ENCODE measurements at regions not wholly inside any gene's neighbourhood (a gene's known extent, or its start where the extent isn't known, plus 50 kb on each side); places are given as distances from the start of the nearest gene placed in this dataset.

- DNase-seq: no peak
These were observed 414.0 kb upstream of the RBFOX1 start for GRCh38 chr16:6918646-6919045.

GRCh38 chr16:6916946-6917345, 415.7 kb upstream of the RBFOX1 start:
- DNase-seq: no peak

- DNase-seq: no peak
These were observed 419.1 kb upstream of the RBFOX1 start for GRCh38 chr16:6913566-6913965.

DNA sequence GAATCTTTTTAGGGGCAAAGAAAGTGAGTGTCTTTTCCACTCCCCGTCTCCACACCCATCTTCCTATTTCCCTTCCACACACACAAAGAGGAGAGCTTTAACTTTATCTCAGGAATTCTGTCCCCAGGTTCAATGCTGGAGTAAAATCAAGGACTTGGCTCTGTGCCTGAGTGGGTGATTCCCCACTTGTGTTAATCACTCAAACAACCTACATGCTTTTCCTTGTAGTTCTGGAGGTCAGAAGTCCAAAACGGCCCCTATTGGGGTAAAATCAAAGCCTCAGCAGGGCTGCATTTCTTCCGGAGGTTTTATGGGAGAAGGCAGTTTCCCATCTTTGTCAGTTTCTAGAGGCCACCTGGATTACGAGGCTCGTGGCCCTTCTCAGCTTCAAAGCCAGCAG, 422.3 kb upstream of the RBFOX1 start:
- no peak for DNase-seq

DNA sequence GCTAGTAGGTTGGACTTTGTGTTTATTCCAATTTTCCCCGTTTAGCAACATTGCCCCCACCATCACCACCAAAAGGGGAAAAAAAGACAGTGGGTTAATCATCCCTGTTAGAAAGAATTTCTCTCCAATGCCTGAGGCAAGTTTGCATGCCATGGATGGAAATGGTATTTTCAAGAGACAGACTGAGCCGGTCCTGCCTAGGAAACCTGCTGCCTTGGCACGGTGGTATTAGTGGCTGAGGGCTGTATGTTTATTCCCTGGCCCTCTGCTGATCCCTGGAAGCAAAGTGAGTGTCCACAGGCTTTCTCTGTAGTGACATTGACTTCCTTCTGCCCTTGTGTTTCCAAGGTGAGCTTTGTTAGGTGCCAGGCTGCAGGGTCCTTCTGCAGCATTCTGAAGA, 427.0 kb upstream of the RBFOX1 start:
- no peak for DNase-seq

DNA sequence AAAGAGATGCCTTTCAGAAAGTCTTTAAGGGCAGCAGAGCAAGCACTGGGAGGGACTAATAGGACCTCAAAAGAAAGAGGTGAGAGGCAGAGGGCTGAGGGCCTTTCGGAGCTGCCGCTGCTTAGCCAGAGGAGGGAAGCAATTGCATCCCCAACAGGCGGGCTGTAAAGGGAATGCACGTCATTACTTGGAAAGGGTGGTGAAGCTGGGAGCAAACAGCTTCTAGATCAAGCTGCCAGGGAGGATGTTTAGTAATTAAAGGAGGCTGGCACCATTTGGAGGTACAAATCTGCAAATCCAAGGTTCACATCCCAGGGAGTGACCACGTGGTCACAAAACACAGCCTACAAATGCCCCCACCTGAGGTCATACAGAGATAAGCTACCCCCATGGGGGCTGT, 429.0 kb upstream of the RBFOX1 start:
- no peak for DNase-seq

- no peak for DNase-seq
These were observed 433.7 kb upstream of the RBFOX1 start for GRCh38 chr16:6898896-6899295.

GRCh38 chr16:6897876-6898485, 434.7 kb upstream of the RBFOX1 start:
- DNase-seq: no peak

- no peak for DNase-seq
These were observed 439.7 kb upstream of the RBFOX1 start for GRCh38 chr16:6892966-6893365.

DNA sequence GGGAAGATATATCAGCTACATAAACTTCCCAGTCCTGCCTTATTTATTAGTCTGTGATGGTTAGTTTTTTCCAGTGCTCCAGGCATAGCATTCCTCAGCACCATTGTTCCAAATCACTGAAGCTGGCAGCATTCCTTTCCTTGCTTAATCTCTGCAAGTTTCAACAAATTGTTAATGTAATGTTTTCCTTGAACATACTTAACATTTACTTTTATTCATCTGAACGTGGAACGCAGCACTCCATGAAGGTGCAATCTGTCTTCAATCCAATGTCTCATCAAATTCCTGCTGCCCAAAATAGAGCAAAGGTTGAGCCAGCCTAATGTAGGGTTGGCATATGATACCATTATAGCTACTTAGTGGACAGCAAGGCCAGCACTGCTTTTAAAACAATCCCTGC, 441.1 kb upstream of the RBFOX1 start:
- DNase-seq: no peak

GRCh38 chr16:6888531-6888930, 444.1 kb upstream of the RBFOX1 start:
- DNase-seq: no peak

DNA sequence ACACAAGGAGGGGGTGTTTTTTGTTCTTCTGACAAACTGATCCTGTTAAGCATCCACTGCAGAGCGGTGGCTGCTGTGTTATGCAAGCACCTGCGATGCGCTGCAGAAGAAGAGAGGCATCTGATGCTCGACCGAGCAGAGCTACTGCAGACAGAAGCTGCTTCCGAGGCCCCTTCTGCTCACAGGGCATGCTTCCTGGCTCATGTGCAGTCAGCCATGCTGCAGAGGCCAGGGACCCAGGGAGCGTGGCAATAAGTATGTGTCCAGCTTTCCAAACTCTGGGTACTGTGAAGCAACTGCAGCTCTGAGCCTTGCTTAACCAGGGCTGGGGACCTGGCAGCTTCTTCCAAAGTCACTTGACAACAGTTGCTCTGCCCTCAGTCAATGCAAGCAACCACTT, 448.6 kb upstream of the RBFOX1 start:
- DNase-seq: no peak

DNA sequence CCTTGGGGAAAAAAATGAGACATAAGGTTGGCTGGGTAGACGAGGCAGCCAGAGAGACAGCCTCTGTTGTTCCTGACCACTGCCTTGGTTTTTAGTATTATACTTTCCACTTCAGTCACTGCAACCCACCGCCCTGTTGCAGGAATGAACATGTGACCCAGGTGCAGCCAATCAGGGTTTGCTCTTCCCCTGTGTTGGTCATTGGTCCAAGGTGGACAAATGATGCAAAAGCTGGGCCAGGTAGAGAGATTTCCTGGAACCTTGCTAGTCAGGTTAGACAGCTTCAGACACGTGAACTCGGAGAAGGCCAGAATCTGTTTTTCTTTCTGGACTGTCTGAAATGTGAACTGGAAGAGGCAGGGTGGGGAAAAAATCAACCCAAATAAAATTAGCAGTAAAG, 452.4 kb upstream of the RBFOX1 start:
- DNase-seq: no peak

- no peak for DNase-seq
These were observed 468.0 kb upstream of the RBFOX1 start for GRCh38 chr16:6864671-6865070.

- no peak for DNase-seq
These were observed 468.4 kb upstream of the RBFOX1 start for GRCh38 chr16:6864244-6864643.

DNA sequence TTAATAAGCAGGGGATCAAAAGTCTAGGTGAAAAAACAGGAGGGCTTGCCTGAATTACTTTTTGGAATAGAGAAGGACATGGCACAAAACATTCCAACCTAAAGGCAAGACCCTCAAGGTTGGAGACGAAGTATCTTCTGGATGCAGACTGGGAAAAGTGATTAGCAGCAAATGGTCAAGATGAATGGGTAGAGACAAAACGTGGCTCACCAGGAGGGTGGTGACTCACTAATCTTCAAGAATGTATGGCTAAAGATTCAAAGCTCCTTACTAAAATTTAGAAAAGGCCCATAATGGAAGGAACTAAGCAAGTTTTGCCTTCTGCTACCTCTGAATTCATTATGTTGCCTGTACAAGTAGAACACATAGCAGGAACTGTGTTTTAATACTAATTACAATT, 469.5 kb upstream of the RBFOX1 start:
- DNase-seq: no peak

- DNase-seq: no peak
These were observed 470.7 kb upstream of the RBFOX1 start for GRCh38 chr16:6861815-6862477.

- no peak for DNase-seq
These were observed 471.4 kb upstream of the RBFOX1 start for GRCh38 chr16:6861135-6861814.

DNA sequence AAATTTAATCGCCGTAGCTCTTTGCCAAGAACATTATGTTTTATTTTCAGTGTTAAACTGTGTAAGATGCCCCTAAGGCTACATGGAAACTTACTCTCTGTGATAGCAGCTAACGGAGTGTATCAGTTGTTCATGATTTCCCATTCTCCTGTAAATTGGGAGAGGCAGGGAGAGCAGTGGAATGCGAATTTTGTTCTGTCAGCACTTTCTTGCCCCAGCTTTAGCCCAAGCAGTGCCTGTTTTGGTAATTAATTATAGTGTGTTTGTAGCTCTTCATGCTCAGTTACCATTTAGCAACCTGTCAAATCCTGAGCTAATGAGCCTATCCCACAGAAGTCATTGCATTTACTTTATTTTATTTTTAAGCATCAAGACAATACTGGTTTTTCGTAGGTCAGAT, 475.1 kb upstream of the RBFOX1 start:
- no peak for DNase-seq

GRCh38 chr16:6856578-6856977, 476.1 kb upstream of the RBFOX1 start:
- DNase-seq: no peak

DNA sequence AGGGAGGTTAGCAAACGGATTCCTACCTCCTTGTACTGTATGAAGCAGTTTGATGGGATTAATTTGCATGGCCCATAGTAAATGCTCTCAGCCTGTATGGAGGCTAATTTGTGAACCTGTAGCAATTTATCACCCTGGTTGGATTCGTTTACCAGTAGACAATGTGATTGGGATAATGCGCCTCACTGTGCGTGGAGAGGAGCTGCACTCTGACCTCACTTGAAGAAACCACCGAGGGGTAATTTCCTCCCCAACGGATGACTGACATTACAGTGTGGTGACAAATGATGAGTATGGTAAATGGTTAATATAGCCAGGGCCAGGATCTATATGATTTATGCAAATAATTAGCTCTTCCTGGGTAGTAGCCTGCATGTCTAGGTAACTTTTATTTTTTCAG, 479.1 kb upstream of the RBFOX1 start:
- no peak for DNase-seq

GRCh38 chr16:6852643-6853225, 479.9 kb upstream of the RBFOX1 start:
- no peak for DNase-seq

DNA sequence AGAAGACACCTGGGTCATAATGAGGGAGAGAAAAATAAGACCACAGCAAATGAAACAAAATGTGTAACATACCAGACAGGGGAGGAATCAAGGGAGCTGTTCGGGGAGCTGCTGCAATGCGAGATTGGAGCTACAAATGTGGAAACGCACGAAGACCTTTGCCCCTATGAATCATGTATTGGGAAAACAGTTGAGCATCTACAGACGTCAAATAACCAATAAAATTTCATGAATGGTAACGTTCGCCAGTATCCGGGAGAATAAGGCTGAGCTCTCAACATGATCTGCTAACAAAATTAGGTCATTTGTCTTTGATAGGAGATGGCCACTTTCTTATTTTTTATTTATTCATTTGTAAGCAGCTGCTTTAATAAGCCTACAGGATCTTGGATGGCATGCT, 486.2 kb upstream of the RBFOX1 start:
- no peak for DNase-seq

DNA sequence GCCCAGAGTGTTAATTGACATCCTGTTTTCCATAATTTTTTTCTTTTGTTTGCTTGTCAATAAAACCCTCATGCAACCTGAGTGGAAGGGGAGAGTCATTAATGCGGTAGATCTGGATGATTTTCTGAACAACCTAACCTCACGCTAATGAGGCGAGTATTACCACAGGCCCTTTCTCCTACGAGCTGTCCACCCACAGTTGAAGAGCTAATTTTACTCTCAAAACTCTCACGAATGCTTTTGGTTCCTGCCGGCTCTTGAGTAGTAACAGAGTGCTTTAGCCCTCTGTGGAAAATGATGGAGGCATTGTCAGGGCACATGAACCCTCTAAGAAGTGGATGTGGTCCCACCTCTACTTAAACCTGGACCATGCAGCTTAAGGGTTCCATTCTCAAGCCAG, 491.3 kb upstream of the RBFOX1 start:
- DNase-seq: no peak

Data from NCI-H187 treated with DMSO at 0.1 percent for 48 hours (cell line).